Fibroblast of the conjunctiva (primary cell): ENCODE measurements at regions not wholly inside any gene's neighbourhood (a gene's known extent, or its start where the extent isn't known, plus 50 kb on each side); places are given as distances from the start of the nearest gene placed in this dataset.

Experiments used
- DNase-seq: peaks from one replicate; pipeline ENCODE4 v3.0.0-alpha.2; 2010; ENCODE audit warnings: low read depth

- peak; percentile 24 for DNase-seq
These were observed 88.2 kb upstream of the CAMK2D start for GRCh38 chr4:113849771-113850170.

GRCh38 chr4:113847710-113848109 lies 86.2 kb upstream of the CAMK2D start:
- DNase-seq, result no peak

GRCh38 chr4:113846433-113846832 lies 84.9 kb upstream of the CAMK2D start:
- DNase-seq, result no peak

GRCh38 chr4:113845138-113845537 lies 83.6 kb upstream of the CAMK2D start:
- no peak for DNase-seq

- DNase-seq, result no peak
These were observed 82.8 kb upstream of the CAMK2D start for GRCh38 chr4:113844369-113844768.

GRCh38 chr4:113840861-113841260 lies 79.3 kb upstream of the CAMK2D start:
- no peak for DNase-seq

GRCh38 chr4:113838460-113838859 lies 76.9 kb upstream of the CAMK2D start:
- no peak for DNase-seq

- DNase-seq, result peak; percentile 79
These were observed 75.9 kb upstream of the CAMK2D start for GRCh38 chr4:113837397-113837796.

- DNase-seq, result no peak
These were observed 73.5 kb upstream of the CAMK2D start for GRCh38 chr4:113835005-113835404.

- DNase-seq, result no peak
These were observed 72.8 kb upstream of the CAMK2D start for GRCh38 chr4:113834298-113834697.

GRCh38 chr4:113832803-113833202 lies 71.3 kb upstream of the CAMK2D start:
- no peak for DNase-seq

GRCh38 chr4:113831457-113831856 lies 69.9 kb upstream of the CAMK2D start:
- no peak for DNase-seq

- DNase-seq, result no peak
These were observed 67.2 kb upstream of the CAMK2D start for GRCh38 chr4:113828702-113829101.

- DNase-seq, result no peak
These were observed 65.7 kb upstream of the CAMK2D start for GRCh38 chr4:113827285-113827684.

GRCh38 chr4:113826421-113826820 lies 64.9 kb upstream of the CAMK2D start:
- DNase-seq, result no peak

- DNase-seq, result no peak
These were observed 63.7 kb upstream of the CAMK2D start for GRCh38 chr4:113825272-113825671.

GRCh38 chr4:113824396-113824795 lies 62.9 kb upstream of the CAMK2D start:
- DNase-seq, result no peak

- DNase-seq, result no peak
These were observed 61.7 kb upstream of the CAMK2D start for GRCh38 chr4:113823291-113823659.

GRCh38 chr4:113822555-113823290 lies 61.2 kb upstream of the CAMK2D start:
- DNase-seq, result no peak

GRCh38 chr4:113821856-113822255 lies 60.3 kb upstream of the CAMK2D start:
- DNase-seq, result no peak

GRCh38 chr4:113820108-113820507 lies 58.6 kb upstream of the CAMK2D start:
- DNase-seq, result no peak

GRCh38 chr4:113815826-113816225 lies 54.3 kb upstream of the CAMK2D start:
- no peak for DNase-seq

GRCh38 chr4:113811359-113811758 lies 49.8 kb upstream of the CAMK2D start:
- no peak for DNase-seq
